ENCODE measurements at regions not wholly inside any gene's neighbourhood (a gene's known extent, or its start where the extent isn't known, plus 50 kb on each side); places are given as distances from the start of the nearest gene placed in this dataset.
"Not testable (repeated sequence)": the region's sequence is repeated elsewhere in the genome, so short reads cannot be mapped to it uniquely, and the experiment has no call there.

- peak; percentile 15 for TF ChIP-seq CTCF (IDR thresholded peaks at IDR 0.05; ENCODE audit: low read depth, low read length)
- TF ChIP-seq POLR2A (IDR thresholded peaks at IDR 0.05; ENCODE audit: extremely low read depth, insufficient read length): not testable (repeated sequence)
Observed at GRCh38 chr1:146401281-146401825, 172.5 kb upstream of the NOTCH2NLA start.
